OCI-LY7 (cell line): ENCODE measurements at regions not wholly inside any gene's neighbourhood (a gene's known extent, or its start where the extent isn't known, plus 50 kb on each side); places are given as distances from the start of the nearest gene placed in this dataset.

ENCODE experiments used
- CTCF ChIP-seq: fragments of 200-600 bp; sonication (generic); conservative IDR thresholded peaks from 2 replicates; pipeline ENCODE4 v1.5.1; 2014; ENCODE audit warnings: mild to moderate bottlenecking, antibody characterized with exemption, low read length, moderate library complexity, mixed read lengths
- EZH2phosphoT487 ChIP-seq: fragments of 200-600 bp; sonication (generic); IDR thresholded peaks from 2 replicates; pipeline ENCODE4 v1.6.1; 2018; ENCODE audit warnings: low read depth, borderline replicate concordance, mild to moderate bottlenecking, mixed run types, antibody characterized with exemption, low read length, moderate library complexity, mixed read lengths

DNA sequence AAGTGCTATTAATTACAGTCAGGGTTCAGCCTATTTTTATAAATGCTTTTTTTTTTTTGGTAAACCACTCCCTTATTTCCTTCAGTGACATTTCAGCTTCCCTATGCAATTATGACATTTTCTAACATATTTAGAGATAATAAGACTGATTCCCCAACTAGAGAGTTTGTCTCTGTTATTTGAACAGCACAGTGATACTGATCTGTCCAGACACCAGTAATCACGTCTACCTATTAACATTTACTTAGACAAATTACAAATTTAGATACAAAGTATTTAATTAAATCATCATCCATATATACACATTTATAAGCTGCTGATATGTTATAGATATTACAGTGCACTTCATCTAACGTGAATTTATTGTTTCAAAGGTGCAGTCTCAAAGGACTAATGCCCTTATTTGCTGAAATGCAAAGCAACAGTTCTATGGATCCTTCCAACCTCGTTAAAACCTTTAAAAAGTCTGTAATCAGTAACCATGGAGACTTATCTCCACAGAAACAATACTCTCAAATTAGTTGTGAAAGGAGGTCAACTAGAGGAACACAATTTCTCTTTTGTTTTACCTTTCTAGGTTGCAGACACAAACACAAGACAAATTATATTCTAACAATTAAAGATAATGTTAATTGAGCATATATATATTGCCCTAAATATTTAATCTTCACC is 1531.1 kb downstream of the SI start:
- TF ChIP-seq CTCF (no peak), EZH2phosphoT487 (no peak)
